Ascending aorta (tissue), 2 donors: ENCODE measurements at regions not wholly inside any gene's neighbourhood (a gene's known extent, or its start where the extent isn't known, plus 50 kb on each side); places are given as distances from the start of the nearest gene placed in this dataset.

ENCODE experiments used
- DNase-seq, 2 donors: peaks; one replicate each; pipeline ENCODE4 v3.0.0-alpha.2; 2019; ENCODE audit warnings: low spot score in 2 of 2
- H3K27ac ChIP-seq, 2 donors: fragments of 200-600 bp; sonication (generic); one replicate each; pipeline ENCODE4 v1.5.1; 2016 to 2017; ENCODE audit warnings: mild to moderate bottlenecking in 1 of 2
- H3K27me3 ChIP-seq: fragments of 200-600 bp; sonication (generic); one replicate; pipeline ENCODE4 v1.5.1; 2017
- H3K36me3 ChIP-seq, 2 donors: fragments of 200-600 bp; sonication (generic); one replicate each; pipeline ENCODE4 v1.5.1; 2016
- H3K4me1 ChIP-seq, 2 donors: fragments of 200-600 bp; sonication (generic); one replicate each; pipeline ENCODE4 v1.5.1; 2016 to 2017; ENCODE audit warnings: mild to moderate bottlenecking in 1 of 2
- H3K4me3 ChIP-seq, 2 donors: fragments of 200-600 bp; sonication (generic); one replicate each; pipeline ENCODE4 v1.5.1; 2016 to 2017; ENCODE audit warnings: mild to moderate bottlenecking in 1 of 2
- H3K9me3 ChIP-seq, 2 donors: fragments of 200-600 bp; sonication (generic); one replicate each; pipeline ENCODE4 v1.5.1; 2016
- CTCF ChIP-seq, 3 experiments: fragments of 200-600 bp in 2 of 3; fragments of 450-650 bp in 1 of 3; sonication (generic) in 2 of 3; IDR thresholded peaks; one replicate each; pipeline ENCODE4 v1.5.1; 2016 to 2019; ENCODE audit warnings: antibody characterized with exemption in 3 of 3, mild to moderate bottlenecking in 1 of 3, moderate library complexity in 1 of 3
- intact Hi-C: fragments of 100-400 bp; cut with DNase I; formaldehyde crosslinking; loops from one replicate; pipeline ENCODE4 v1.15.1; 2023

GRCh38 chr2:226483745-226484619 lies 315.6 kb downstream of the IRS1 start:
- no peak for TF ChIP-seq CTCF (IDR thresholded peaks at IDR 0.05)
- no peak overlapping the region for H3K27ac ChIP-seq
- no peaks in the 10 kb centered on the region for H3K9me3 ChIP-seq
- intact Hi-C loops = no loop called here
- no peak overlapping the region for H3K4me3 ChIP-seq
- H3K36me3 ChIP-seq = no peaks in the 10 kb centered on the region
- DNase-seq = no peak
- H3K4me1 ChIP-seq = peaks cover 1 to 2% of the 10 kb centered on the region in 2 donors
- H3K27me3 ChIP-seq = no peaks in the 10 kb centered on the region

DNA sequence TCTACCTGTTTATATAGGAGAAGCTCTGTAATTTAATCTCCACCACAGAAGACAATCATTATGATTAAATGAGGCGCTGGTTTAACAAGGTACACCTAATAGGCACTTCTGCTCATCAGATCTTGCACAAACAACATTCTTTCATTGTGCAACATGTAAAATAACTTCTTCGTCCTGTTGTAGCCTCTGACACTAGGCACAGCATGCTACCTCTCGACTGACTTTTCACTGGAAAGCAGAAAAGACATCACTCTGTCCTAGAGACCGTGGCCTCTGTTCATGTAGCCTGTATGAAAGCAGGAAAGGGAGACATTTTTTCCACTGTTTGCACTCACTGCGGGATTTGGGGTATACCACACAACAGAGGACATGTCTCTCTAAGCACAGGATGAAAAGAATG lies 316.5 kb downstream of the IRS1 start:
- Histone ChIP-seq H3K4me3 (no peak overlapping the region), H3K9me3 (no peaks in the 10 kb centered on the region), H3K27me3 (no peaks in the 10 kb centered on the region), H3K27ac (no peak overlapping the region), H3K4me1 (peaks cover 6 to 8% of the 10 kb centered on the region in 2 donors), H3K36me3 (no peaks in the 10 kb centered on the region)
- intact Hi-C loops = no loop called here
- DNase-seq = no peak
- no peak for TF ChIP-seq CTCF (IDR thresholded peaks at IDR 0.05)

- intact Hi-C loops = loop anchor here (1.0 to 10.0 kb wide), 4 partner anchors 12 to 247 kb away; no protein-coding TSS in a partner anchor
- Histone ChIP-seq H3K9me3 (no peaks in the 10 kb centered on the region), H3K4me1 (peaks cover 6 to 8% of the 10 kb centered on the region in 2 donors), H3K27ac (peak overlapping the region; percentile 74 to 82), H3K4me3 (peak overlapping the region in 1 of 2 donors; percentile 8), H3K36me3 (no peaks in the 10 kb centered on the region), H3K27me3 (no peaks in the 10 kb centered on the region)
- no peak for TF ChIP-seq CTCF (IDR thresholded peaks at IDR 0.05)
- DNase-seq = peak; percentile 28 to 82
These were observed 321.4 kb downstream of the IRS1 start for GRCh38 chr2:226478109-226478809.

GRCh38 chr2:226477221-226478108 lies 322.2 kb downstream of the IRS1 start:
- peak in 1 of 2 donors; percentile 68 for DNase-seq
- H3K9me3 ChIP-seq = no peaks in the 10 kb centered on the region
- intact Hi-C loops = loop anchor here (1.0 to 10.0 kb wide), 5 partner anchors 13 to 321 kb away; partner anchors contain the start of gene IRS1
- H3K27me3 ChIP-seq = no peaks in the 10 kb centered on the region
- H3K4me3 ChIP-seq = peak overlapping the region in 1 of 2 donors; percentile 8
- H3K4me1 ChIP-seq = peaks cover 6 to 8% of the 10 kb centered on the region in 2 donors
- TF ChIP-seq CTCF (IDR thresholded peaks at IDR 0.05) = no peak
- H3K36me3 ChIP-seq = no peaks in the 10 kb centered on the region
- peak overlapping the region; percentile 74 to 82 for H3K27ac ChIP-seq

GRCh38 chr2:226475650-226476049 lies 324.0 kb downstream of the IRS1 start:
- no peak overlapping the region for H3K27ac ChIP-seq
- no peak for DNase-seq
- intact Hi-C loops = loop anchor here (2.0 to 10.0 kb wide), 3 partner anchors 33 to 323 kb away; partner anchors contain the start of gene IRS1

More at GRCh38 chr2:226475650-226476049, 324.0 kb downstream of the IRS1 start:
- Histone ChIP-seq H3K9me3 (no peaks in the 10 kb centered on the region), H3K36me3 (no peaks in the 10 kb centered on the region), H3K4me1 (peaks cover 6 to 8% of the 10 kb centered on the region in 2 donors), H3K4me3 (no peak overlapping the region), H3K27me3 (no peaks in the 10 kb centered on the region)
- TF ChIP-seq CTCF (IDR thresholded peaks at IDR 0.05) = no peak
